Ovary (tissue), 3 donors: ENCODE measurements at regions not wholly inside any gene's neighbourhood (a gene's known extent, or its start where the extent isn't known, plus 50 kb on each side); places are given as distances from the start of the nearest gene placed in this dataset.

Source experiments
- CTCF ChIP-seq, 3 donors: fragments of 450-650 bp in 2 of 3; fragments of 200-600 bp in 1 of 3; IDR thresholded peaks; one replicate each; pipeline versions ENCODE4 v1.5.1 to v1.8.0; 2016 to 2022; ENCODE audit warnings: antibody characterized with exemption in 3 of 3, mild to moderate bottlenecking in 1 of 3
- EP300 ChIP-seq: sonication (generic); formaldehyde crosslinking; IDR thresholded peaks from one replicate; pipeline ENCODE4 v1.6.1; 2017; ENCODE audit warnings: antibody characterized with exemption
- POLR2A ChIP-seq: fragments of 450-650 bp; IDR thresholded peaks from one replicate; pipeline ENCODE4 v1.6.1; 2017; ENCODE audit warnings: antibody characterized with exemption, mild to moderate bottlenecking, moderate library complexity
- donor health status: DM: no; HTN: no; CAD: no.

GRCh38 chr15:31463521-31464102, 137.0 kb downstream of the KLF13 start:
- TF ChIP-seq CTCF (IDR thresholded peaks at IDR 0.05) (no peak), EP300 (no peak), POLR2A (no peak)
